ENCODE measurements at regions not wholly inside any gene's neighbourhood (a gene's known extent, or its start where the extent isn't known, plus 50 kb on each side); places are given as distances from the start of the nearest gene placed in this dataset.
A peak's percentile ranks its signal among the peaks of the same experiment; 100 is the strongest.

DNA sequence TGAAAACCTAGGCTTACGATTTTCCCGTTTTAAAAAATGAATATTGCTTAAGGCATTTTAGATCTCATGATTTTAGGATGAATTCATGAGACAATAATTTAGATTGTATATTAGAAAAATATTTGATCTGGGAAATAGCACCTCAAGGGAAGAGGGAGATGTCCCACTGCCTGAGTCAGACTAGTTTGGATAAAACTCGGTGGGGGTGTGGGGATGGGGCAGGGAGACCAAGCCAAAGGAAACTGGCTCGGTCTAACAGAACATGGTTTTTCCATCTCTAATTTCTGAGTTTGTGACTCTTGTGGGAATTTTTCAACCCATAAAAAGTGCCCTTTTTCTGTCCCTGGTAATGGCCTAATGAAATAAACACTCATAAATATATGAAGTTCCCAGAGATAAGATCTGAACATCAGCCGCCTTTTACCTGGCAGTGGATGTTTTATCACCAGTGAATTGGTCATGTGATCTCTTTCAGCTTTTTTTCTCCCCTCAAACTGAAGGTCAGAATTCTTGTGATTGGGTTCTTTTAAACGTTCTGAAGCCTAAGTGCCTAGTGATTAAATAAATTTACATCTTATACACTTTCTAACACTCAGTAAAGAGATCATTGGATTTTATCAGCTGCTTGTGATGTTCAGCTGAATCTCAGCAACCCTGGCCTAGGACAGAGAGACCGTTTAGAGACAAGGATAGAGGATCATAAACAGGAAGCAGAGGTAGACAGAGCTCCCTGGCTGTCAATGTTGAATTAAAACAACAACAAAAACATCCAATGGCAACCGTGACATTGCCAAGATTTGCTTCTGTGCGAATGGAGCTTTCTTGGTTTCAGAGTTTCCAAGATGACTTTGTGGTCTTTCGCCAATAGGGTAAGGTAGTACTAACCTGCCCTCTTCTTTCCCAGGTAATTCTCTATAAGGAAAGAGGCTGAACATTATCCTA, 1038.2 kb downstream of the MCTP2 start:
- Mint-ChIP-seq H3K36me3 (ENCODE audit: low read depth) (no peaks in the 10 kb centered on the region), H3K27ac (no peak overlapping the region), H3K4me3 (no peak overlapping the region), H3K4me1 (no peaks in the 10 kb centered on the region; the same call in 2 of the 3 replicates), H3K9me3 (peaks cover 7% of the 10 kb centered on the region), H3K27me3 (ENCODE audit: insufficient read depth, low read depth, poor library complexity) (no peaks in the 10 kb centered on the region)
- H3K79me2 ChIP-seq (replicated peaks; ENCODE audit: insufficient read depth) = no peaks in the 10 kb centered on the region
- H3K27me3 ChIP-seq (ENCODE audit: insufficient read depth) = no peaks in the 10 kb centered on the region
- no peaks in the 10 kb centered on the region for H3F3A ChIP-seq (replicated peaks; ENCODE audit: low read depth)
- H3K9me2 ChIP-seq (ENCODE audit: insufficient read depth) = peaks cover 6% of the 10 kb centered on the region; the same call in 1 of the 2 replicates
- H2AFZ ChIP-seq = 0 out of 2 replicates have a peak overlapping the region, but pooled peaks have one; percentile 43
- no peaks in the 10 kb centered on the region for H3K4me1 ChIP-seq (ENCODE audit: insufficient read depth)
- ATAC-seq (no peak), DNase-seq (ENCODE audit: low spot score) (no peak)
- TF ChIP-seq, protein P1, sequence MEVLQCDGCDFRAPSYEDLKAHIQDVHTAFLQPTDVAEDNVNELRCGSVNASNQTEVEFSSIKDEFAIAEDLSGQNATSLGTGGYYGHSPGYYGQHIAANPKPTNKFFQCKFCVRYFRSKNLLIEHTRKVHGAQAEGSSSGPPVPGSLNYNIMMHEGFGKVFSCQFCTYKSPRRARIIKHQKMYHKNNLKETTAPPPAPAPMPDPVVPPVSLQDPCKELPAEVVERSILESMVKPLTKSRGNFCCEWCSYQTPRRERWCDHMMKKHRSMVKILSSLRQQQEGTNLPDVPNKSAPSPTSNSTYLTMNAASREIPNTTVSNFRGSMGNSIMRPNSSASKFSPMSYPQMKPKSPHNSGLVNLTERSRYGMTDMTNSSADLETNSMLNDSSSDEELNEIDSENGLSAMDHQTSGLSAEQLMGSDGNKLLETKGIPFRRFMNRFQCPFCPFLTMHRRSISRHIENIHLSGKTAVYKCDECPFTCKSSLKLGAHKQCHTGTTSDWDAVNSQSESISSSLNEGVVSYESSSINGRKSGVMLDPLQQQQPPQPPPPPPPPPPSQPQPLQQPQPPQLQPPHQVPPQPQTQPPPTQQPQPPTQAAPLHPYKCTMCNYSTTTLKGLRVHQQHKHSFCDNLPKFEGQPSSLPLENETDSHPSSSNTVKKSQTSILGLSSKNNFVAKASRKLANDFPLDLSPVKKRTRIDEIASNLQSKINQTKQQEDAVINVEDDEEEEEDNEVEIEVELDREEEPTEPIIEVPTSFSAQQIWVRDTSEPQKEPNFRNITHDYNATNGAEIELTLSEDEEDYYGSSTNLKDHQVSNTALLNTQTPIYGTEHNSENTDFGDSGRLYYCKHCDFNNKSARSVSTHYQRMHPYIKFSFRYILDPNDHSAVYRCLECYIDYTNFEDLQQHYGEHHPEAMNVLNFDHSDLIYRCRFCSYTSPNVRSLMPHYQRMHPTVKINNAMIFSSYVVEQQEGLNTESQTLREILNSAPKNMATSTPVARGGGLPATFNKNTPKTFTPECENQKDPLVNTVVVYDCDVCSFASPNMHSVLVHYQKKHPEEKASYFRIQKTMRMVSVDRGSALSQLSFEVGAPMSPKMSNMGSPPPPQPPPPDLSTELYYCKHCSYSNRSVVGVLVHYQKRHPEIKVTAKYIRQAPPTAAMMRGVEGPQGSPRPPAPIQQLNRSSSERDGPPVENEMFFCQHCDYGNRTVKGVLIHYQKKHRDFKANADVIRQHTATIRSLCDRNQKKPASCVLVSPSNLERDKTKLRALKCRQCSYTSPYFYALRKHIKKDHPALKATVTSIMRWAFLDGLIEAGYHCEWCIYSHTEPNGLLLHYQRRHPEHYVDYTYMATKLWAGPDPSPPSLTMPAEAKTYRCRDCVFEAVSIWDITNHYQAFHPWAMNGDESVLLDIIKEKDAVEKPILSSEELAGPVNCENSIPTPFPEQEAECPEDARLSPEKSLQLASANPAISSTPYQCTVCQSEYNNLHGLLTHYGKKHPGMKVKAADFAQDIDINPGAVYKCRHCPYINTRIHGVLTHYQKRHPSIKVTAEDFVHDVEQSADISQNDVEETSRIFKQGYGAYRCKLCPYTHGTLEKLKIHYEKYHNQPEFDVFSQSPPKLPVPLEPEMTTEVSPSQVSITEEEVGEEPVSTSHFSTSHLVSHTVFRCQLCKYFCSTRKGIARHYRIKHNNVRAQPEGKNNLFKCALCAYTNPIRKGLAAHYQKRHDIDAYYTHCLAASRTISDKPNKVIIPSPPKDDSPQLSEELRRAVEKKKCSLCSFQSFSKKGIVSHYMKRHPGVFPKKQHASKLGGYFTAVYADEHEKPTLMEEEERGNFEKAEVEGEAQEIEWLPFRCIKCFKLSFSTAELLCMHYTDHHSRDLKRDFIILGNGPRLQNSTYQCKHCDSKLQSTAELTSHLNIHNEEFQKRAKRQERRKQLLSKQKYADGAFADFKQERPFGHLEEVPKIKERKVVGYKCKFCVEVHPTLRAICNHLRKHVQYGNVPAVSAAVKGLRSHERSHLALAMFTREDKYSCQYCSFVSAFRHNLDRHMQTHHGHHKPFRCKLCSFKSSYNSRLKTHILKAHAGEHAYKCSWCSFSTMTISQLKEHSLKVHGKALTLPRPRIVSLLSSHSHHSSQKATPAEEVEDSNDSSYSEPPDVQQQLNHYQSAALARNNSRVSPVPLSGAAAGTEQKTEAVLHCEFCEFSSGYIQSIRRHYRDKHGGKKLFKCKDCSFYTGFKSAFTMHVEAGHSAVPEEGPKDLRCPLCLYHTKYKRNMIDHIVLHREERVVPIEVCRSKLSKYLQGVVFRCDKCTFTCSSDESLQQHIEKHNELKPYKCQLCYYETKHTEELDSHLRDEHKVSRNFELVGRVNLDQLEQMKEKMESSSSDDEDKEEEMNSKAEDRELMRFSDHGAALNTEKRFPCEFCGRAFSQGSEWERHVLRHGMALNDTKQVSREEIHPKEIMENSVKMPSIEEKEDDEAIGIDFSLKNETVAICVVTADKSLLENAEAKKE (CRISPR knock-in tag; IDR thresholded peaks at IDR 0.05) = no peak
- TF ChIP-seq ZNF114 (CRISPR knock-in tag; IDR thresholded peaks at IDR 0.05) = no peak
- no peak for TF ChIP-seq STAT1 (IDR thresholded peaks at IDR 0.05; ENCODE audit: unreplicated experiment)
- TF ChIP-seq, protein P2, sequence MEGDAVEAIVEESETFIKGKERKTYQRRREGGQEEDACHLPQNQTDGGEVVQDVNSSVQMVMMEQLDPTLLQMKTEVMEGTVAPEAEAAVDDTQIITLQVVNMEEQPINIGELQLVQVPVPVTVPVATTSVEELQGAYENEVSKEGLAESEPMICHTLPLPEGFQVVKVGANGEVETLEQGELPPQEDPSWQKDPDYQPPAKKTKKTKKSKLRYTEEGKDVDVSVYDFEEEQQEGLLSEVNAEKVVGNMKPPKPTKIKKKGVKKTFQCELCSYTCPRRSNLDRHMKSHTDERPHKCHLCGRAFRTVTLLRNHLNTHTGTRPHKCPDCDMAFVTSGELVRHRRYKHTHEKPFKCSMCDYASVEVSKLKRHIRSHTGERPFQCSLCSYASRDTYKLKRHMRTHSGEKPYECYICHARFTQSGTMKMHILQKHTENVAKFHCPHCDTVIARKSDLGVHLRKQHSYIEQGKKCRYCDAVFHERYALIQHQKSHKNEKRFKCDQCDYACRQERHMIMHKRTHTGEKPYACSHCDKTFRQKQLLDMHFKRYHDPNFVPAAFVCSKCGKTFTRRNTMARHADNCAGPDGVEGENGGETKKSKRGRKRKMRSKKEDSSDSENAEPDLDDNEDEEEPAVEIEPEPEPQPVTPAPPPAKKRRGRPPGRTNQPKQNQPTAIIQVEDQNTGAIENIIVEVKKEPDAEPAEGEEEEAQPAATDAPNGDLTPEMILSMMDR (conservative IDR thresholded peaks at IDR 0.05; ENCODE audit: low read depth in 2 of 2) = no peak
- TF ChIP-seq CREB1 (CRISPR knock-in tag; IDR thresholded peaks at IDR 0.05; ENCODE audit: low read depth) = no peak
- no peak for TF ChIP-seq EZH2phosphoT487 (IDR thresholded peaks at IDR 0.05; ENCODE audit: unreplicated experiment)
- TF ChIP-seq, protein P3, sequence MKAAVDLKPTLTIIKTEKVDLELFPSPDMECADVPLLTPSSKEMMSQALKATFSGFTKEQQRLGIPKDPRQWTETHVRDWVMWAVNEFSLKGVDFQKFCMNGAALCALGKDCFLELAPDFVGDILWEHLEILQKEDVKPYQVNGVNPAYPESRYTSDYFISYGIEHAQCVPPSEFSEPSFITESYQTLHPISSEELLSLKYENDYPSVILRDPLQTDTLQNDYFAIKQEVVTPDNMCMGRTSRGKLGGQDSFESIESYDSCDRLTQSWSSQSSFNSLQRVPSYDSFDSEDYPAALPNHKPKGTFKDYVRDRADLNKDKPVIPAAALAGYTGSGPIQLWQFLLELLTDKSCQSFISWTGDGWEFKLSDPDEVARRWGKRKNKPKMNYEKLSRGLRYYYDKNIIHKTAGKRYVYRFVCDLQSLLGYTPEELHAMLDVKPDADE (IDR thresholded peaks at IDR 0.05) = no peak
- TF ChIP-seq POLR2AphosphoS5 (IDR thresholded peaks at IDR 0.05; ENCODE audit: low read depth) = no peak
- TF ChIP-seq, protein P4, sequence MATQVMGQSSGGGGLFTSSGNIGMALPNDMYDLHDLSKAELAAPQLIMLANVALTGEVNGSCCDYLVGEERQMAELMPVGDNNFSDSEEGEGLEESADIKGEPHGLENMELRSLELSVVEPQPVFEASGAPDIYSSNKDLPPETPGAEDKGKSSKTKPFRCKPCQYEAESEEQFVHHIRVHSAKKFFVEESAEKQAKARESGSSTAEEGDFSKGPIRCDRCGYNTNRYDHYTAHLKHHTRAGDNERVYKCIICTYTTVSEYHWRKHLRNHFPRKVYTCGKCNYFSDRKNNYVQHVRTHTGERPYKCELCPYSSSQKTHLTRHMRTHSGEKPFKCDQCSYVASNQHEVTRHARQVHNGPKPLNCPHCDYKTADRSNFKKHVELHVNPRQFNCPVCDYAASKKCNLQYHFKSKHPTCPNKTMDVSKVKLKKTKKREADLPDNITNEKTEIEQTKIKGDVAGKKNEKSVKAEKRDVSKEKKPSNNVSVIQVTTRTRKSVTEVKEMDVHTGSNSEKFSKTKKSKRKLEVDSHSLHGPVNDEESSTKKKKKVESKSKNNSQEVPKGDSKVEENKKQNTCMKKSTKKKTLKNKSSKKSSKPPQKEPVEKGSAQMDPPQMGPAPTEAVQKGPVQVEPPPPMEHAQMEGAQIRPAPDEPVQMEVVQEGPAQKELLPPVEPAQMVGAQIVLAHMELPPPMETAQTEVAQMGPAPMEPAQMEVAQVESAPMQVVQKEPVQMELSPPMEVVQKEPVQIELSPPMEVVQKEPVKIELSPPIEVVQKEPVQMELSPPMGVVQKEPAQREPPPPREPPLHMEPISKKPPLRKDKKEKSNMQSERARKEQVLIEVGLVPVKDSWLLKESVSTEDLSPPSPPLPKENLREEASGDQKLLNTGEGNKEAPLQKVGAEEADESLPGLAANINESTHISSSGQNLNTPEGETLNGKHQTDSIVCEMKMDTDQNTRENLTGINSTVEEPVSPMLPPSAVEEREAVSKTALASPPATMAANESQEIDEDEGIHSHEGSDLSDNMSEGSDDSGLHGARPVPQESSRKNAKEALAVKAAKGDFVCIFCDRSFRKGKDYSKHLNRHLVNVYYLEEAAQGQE (IDR thresholded peaks at IDR 0.05; ENCODE audit: unreplicated experiment) = no peak
- TF ChIP-seq NANOG (IDR thresholded peaks at IDR 0.05; ENCODE audit: borderline replicate concordance) = no peak
- TF ChIP-seq EZH2 (IDR thresholded peaks at IDR 0.05; ENCODE audit: low read depth, unreplicated experiment) = no peak
- TF ChIP-seq ZNF331 (CRISPR knock-in tag; IDR thresholded peaks at IDR 0.05; ENCODE audit: low read depth) = no peak
- TF ChIP-seq JUNB (IDR thresholded peaks at IDR 0.05; ENCODE audit: unreplicated experiment) = no peak
- H3K4me2 ChIP-seq = no peak overlapping the region
- H3K27ac ChIP-seq (ENCODE audit: low read depth) = no peak overlapping the region
- no peaks in the 10 kb centered on the region for H4K20me1 ChIP-seq (replicated peaks; ENCODE audit: insufficient read depth)
- no peaks in the 10 kb centered on the region for H3K36me3 ChIP-seq (ENCODE audit: insufficient read depth)
- no peak overlapping the region for H3K4me3 ChIP-seq
